ENCODE measurements at regions not wholly inside any gene's neighbourhood (a gene's known extent, or its start where the extent isn't known, plus 50 kb on each side); places are given as distances from the start of the nearest gene placed in this dataset.

DNA sequence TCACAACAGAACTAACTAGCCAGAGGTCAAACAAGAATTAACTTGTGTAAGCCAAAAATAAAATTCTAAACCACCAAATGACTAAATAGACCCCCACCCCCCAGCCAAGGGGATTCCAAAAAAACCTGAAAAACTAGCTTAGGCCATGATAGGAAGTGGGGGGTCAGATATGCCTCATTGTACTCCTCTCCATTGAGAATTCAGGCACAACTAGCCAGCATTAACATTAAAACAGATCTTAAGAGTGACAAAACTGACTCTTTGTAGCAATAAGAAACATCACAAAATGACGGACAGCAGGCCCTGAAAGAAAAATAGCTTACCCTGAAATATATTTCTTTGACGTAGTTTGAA, 103.0 kb upstream of the ETV3 start:
- TF ChIP-seq JUNB (IDR thresholded peaks at IDR 0.05; ENCODE audit: unreplicated experiment): no peak
- TF ChIP-seq, protein P1, sequence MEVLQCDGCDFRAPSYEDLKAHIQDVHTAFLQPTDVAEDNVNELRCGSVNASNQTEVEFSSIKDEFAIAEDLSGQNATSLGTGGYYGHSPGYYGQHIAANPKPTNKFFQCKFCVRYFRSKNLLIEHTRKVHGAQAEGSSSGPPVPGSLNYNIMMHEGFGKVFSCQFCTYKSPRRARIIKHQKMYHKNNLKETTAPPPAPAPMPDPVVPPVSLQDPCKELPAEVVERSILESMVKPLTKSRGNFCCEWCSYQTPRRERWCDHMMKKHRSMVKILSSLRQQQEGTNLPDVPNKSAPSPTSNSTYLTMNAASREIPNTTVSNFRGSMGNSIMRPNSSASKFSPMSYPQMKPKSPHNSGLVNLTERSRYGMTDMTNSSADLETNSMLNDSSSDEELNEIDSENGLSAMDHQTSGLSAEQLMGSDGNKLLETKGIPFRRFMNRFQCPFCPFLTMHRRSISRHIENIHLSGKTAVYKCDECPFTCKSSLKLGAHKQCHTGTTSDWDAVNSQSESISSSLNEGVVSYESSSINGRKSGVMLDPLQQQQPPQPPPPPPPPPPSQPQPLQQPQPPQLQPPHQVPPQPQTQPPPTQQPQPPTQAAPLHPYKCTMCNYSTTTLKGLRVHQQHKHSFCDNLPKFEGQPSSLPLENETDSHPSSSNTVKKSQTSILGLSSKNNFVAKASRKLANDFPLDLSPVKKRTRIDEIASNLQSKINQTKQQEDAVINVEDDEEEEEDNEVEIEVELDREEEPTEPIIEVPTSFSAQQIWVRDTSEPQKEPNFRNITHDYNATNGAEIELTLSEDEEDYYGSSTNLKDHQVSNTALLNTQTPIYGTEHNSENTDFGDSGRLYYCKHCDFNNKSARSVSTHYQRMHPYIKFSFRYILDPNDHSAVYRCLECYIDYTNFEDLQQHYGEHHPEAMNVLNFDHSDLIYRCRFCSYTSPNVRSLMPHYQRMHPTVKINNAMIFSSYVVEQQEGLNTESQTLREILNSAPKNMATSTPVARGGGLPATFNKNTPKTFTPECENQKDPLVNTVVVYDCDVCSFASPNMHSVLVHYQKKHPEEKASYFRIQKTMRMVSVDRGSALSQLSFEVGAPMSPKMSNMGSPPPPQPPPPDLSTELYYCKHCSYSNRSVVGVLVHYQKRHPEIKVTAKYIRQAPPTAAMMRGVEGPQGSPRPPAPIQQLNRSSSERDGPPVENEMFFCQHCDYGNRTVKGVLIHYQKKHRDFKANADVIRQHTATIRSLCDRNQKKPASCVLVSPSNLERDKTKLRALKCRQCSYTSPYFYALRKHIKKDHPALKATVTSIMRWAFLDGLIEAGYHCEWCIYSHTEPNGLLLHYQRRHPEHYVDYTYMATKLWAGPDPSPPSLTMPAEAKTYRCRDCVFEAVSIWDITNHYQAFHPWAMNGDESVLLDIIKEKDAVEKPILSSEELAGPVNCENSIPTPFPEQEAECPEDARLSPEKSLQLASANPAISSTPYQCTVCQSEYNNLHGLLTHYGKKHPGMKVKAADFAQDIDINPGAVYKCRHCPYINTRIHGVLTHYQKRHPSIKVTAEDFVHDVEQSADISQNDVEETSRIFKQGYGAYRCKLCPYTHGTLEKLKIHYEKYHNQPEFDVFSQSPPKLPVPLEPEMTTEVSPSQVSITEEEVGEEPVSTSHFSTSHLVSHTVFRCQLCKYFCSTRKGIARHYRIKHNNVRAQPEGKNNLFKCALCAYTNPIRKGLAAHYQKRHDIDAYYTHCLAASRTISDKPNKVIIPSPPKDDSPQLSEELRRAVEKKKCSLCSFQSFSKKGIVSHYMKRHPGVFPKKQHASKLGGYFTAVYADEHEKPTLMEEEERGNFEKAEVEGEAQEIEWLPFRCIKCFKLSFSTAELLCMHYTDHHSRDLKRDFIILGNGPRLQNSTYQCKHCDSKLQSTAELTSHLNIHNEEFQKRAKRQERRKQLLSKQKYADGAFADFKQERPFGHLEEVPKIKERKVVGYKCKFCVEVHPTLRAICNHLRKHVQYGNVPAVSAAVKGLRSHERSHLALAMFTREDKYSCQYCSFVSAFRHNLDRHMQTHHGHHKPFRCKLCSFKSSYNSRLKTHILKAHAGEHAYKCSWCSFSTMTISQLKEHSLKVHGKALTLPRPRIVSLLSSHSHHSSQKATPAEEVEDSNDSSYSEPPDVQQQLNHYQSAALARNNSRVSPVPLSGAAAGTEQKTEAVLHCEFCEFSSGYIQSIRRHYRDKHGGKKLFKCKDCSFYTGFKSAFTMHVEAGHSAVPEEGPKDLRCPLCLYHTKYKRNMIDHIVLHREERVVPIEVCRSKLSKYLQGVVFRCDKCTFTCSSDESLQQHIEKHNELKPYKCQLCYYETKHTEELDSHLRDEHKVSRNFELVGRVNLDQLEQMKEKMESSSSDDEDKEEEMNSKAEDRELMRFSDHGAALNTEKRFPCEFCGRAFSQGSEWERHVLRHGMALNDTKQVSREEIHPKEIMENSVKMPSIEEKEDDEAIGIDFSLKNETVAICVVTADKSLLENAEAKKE (CRISPR knock-in tag; IDR thresholded peaks at IDR 0.05): no peak
- no peak for TF ChIP-seq STAT1 (IDR thresholded peaks at IDR 0.05; ENCODE audit: unreplicated experiment)
- TF ChIP-seq CREB1 (CRISPR knock-in tag; IDR thresholded peaks at IDR 0.05; ENCODE audit: low read depth): no peak
- TF ChIP-seq ZNF331 (CRISPR knock-in tag; IDR thresholded peaks at IDR 0.05; ENCODE audit: low read depth): no peak
- TF ChIP-seq, protein P2, sequence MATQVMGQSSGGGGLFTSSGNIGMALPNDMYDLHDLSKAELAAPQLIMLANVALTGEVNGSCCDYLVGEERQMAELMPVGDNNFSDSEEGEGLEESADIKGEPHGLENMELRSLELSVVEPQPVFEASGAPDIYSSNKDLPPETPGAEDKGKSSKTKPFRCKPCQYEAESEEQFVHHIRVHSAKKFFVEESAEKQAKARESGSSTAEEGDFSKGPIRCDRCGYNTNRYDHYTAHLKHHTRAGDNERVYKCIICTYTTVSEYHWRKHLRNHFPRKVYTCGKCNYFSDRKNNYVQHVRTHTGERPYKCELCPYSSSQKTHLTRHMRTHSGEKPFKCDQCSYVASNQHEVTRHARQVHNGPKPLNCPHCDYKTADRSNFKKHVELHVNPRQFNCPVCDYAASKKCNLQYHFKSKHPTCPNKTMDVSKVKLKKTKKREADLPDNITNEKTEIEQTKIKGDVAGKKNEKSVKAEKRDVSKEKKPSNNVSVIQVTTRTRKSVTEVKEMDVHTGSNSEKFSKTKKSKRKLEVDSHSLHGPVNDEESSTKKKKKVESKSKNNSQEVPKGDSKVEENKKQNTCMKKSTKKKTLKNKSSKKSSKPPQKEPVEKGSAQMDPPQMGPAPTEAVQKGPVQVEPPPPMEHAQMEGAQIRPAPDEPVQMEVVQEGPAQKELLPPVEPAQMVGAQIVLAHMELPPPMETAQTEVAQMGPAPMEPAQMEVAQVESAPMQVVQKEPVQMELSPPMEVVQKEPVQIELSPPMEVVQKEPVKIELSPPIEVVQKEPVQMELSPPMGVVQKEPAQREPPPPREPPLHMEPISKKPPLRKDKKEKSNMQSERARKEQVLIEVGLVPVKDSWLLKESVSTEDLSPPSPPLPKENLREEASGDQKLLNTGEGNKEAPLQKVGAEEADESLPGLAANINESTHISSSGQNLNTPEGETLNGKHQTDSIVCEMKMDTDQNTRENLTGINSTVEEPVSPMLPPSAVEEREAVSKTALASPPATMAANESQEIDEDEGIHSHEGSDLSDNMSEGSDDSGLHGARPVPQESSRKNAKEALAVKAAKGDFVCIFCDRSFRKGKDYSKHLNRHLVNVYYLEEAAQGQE (IDR thresholded peaks at IDR 0.05; ENCODE audit: unreplicated experiment): no peak
- TF ChIP-seq EZH2 (IDR thresholded peaks at IDR 0.05; ENCODE audit: low read depth, unreplicated experiment): no peak
- TF ChIP-seq, protein P3, sequence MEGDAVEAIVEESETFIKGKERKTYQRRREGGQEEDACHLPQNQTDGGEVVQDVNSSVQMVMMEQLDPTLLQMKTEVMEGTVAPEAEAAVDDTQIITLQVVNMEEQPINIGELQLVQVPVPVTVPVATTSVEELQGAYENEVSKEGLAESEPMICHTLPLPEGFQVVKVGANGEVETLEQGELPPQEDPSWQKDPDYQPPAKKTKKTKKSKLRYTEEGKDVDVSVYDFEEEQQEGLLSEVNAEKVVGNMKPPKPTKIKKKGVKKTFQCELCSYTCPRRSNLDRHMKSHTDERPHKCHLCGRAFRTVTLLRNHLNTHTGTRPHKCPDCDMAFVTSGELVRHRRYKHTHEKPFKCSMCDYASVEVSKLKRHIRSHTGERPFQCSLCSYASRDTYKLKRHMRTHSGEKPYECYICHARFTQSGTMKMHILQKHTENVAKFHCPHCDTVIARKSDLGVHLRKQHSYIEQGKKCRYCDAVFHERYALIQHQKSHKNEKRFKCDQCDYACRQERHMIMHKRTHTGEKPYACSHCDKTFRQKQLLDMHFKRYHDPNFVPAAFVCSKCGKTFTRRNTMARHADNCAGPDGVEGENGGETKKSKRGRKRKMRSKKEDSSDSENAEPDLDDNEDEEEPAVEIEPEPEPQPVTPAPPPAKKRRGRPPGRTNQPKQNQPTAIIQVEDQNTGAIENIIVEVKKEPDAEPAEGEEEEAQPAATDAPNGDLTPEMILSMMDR (conservative IDR thresholded peaks at IDR 0.05; ENCODE audit: low read depth in 2 of 2): no peak
- TF ChIP-seq NANOG (IDR thresholded peaks at IDR 0.05; ENCODE audit: borderline replicate concordance): no peak
- TF ChIP-seq, protein P4, sequence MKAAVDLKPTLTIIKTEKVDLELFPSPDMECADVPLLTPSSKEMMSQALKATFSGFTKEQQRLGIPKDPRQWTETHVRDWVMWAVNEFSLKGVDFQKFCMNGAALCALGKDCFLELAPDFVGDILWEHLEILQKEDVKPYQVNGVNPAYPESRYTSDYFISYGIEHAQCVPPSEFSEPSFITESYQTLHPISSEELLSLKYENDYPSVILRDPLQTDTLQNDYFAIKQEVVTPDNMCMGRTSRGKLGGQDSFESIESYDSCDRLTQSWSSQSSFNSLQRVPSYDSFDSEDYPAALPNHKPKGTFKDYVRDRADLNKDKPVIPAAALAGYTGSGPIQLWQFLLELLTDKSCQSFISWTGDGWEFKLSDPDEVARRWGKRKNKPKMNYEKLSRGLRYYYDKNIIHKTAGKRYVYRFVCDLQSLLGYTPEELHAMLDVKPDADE (IDR thresholded peaks at IDR 0.05): no peak
- TF ChIP-seq POLR2AphosphoS5 (IDR thresholded peaks at IDR 0.05; ENCODE audit: low read depth): no peak
- no peak for TF ChIP-seq EZH2phosphoT487 (IDR thresholded peaks at IDR 0.05; ENCODE audit: unreplicated experiment)
- no peak for TF ChIP-seq ZNF114 (CRISPR knock-in tag; IDR thresholded peaks at IDR 0.05)
- H3K36me3 ChIP-seq (ENCODE audit: insufficient read depth): no peaks in the 10 kb centered on the region
- Mint-ChIP-seq H3K27me3 (ENCODE audit: insufficient read depth, low read depth, poor library complexity) (no peaks in the 10 kb centered on the region), H3K27ac (peak overlapping the region; percentile 91), H3K9me3 (peaks cover 9% of the 10 kb centered on the region; the same call in 2 of the 3 replicates), H3K4me3 (peak overlapping the region; percentile 36), H3K4me1 (peaks cover 42% of the 10 kb centered on the region), H3K36me3 (ENCODE audit: low read depth) (no peaks in the 10 kb centered on the region; the same call in 1 of the 3 replicates)
- no peak overlapping the region for H3K4me3 ChIP-seq
- no peaks in the 10 kb centered on the region for H3K9me2 ChIP-seq (ENCODE audit: insufficient read depth)
- peak; percentile 36 for DNase-seq (ENCODE audit: low spot score)
- H3K27me3 ChIP-seq (ENCODE audit: insufficient read depth): no peaks in the 10 kb centered on the region
- no peaks in the 10 kb centered on the region for H4K20me1 ChIP-seq (replicated peaks; ENCODE audit: insufficient read depth)
- no peak overlapping the region; the same call in 1 of the 2 replicates for H3K27ac ChIP-seq (ENCODE audit: low read depth)
- no peaks in the 10 kb centered on the region for H3F3A ChIP-seq (replicated peaks; ENCODE audit: low read depth)
- H3K4me1 ChIP-seq (ENCODE audit: insufficient read depth): peaks cover 44% of the 10 kb centered on the region
- no peaks in the 10 kb centered on the region for H3K79me2 ChIP-seq (replicated peaks; ENCODE audit: insufficient read depth)
- ATAC-seq: peak; percentile 56
- 0 out of 2 replicates have a peak overlapping the region, but pooled peaks have one; percentile 9 for H2AFZ ChIP-seq
- H3K4me2 ChIP-seq: peak overlapping the region; percentile 39; the same call in 1 of the 2 replicates
